CD4-positive, alpha-beta T cell (primary cell): ENCODE measurements at regions not wholly inside any gene's neighbourhood (a gene's known extent, or its start where the extent isn't known, plus 50 kb on each side); places are given as distances from the start of the nearest gene placed in this dataset.
"Not testable (repeated sequence)": the region's sequence is repeated elsewhere in the genome, so short reads cannot be mapped to it uniquely, and the experiment has no call there.

Experiments used
- ATAC-seq: fragments of 200-7000 bp; cut with Tn5 transposase; one replicate; pipeline ENCODE4 v1.10.0; 2022; ENCODE audit warnings: mild to moderate bottlenecking; ENCODE audit not compliant: poor library complexity
- CTCF ChIA-PET: fragments of 350-600 bp; sonication (Branson Sonifier 250); formaldehyde crosslinking; loops from one replicate; lab custom pipeline; 2021; ENCODE audit warnings: antibody characterized with exemption, inconsistent platforms; lab: Charles Lee
- POLR2A ChIA-PET: fragments of 350-600 bp; sonication (Branson Sonifier 250); formaldehyde crosslinking; loops from one replicate; lab custom pipeline; 2021; ENCODE audit warnings: antibody characterized with exemption, inconsistent platforms; lab: Charles Lee
- DNase-seq, 14 experiments: peaks; one replicate each; pipeline ENCODE4 v3.0.0-alpha.2; 2013 to 2020; ENCODE audit warnings: mixed read lengths in 2 of 14
- H3K27ac ChIP-seq, 2 donors: one replicate each; pipeline versions ENCODE4 v1.5.1 to v1.7.0; 2013; ENCODE audit warnings: low read length in 2 of 2, low read depth in 1 of 2, mild to moderate bottlenecking in 1 of 2
- H3K27me3 ChIP-seq, 2 experiments: 1 replicate in 1 of 2; 2 replicates in 1 of 2; pipeline versions ENCODE4 v1.6.1 to v1.7.0; 2013; ENCODE audit warnings: low read length in 2 of 2, control low read depth in 1 of 2, mild to moderate bottlenecking in 1 of 2, moderate library complexity in 1 of 2; ENCODE audit not compliant: insufficient read depth in 2 of 2, control insufficient read depth in 1 of 2
- H3K36me3 ChIP-seq: one replicate; pipeline ENCODE4 v1.6.1; 2013; ENCODE audit warnings: low read length, control low read depth; ENCODE audit not compliant: insufficient read depth
- H3K4me1 ChIP-seq: one replicate; pipeline ENCODE4 v1.6.1; 2013; ENCODE audit warnings: low read length, control low read depth; ENCODE audit not compliant: insufficient read depth
- H3K4me3 ChIP-seq: one replicate; pipeline ENCODE4 v1.5.1; 2013; ENCODE audit warnings: mild to moderate bottlenecking, low read length, moderate library complexity
- H3K9me3 ChIP-seq, 2 experiments: 1 replicate in 1 of 2; 2 replicates in 1 of 2; pipeline versions ENCODE4 v1.6.1 to v1.7.0; 2013; ENCODE audit warnings: low read length in 2 of 2, mild to moderate bottlenecking in 2 of 2, control low read depth in 1 of 2, moderate library complexity in 1 of 2; ENCODE audit not compliant: control insufficient read depth in 1 of 2, insufficient read depth in 1 of 2
- H3K27ac Mint-ChIP-seq: one replicate; pipeline ENCODE4 v1.8.0; 2020; ENCODE audit warnings: mixed read lengths
- H3K27me3 Mint-ChIP-seq: one replicate; pipeline ENCODE4 v1.8.0; 2021; ENCODE audit warnings: mixed read lengths
- H3K36me3 Mint-ChIP-seq: one replicate; pipeline ENCODE4 v1.8.0; 2021; ENCODE audit warnings: low read depth, mixed read lengths
- H3K4me1 Mint-ChIP-seq: one replicate; pipeline ENCODE4 v1.8.0; 2021; ENCODE audit warnings: low read depth, mixed read lengths
- H3K4me3 Mint-ChIP-seq: one replicate; pipeline ENCODE4 v1.8.0; 2020; ENCODE audit warnings: mild to moderate bottlenecking, mixed read lengths
- H3K9me3 Mint-ChIP-seq: one replicate; pipeline ENCODE4 v1.8.0; 2020; ENCODE audit warnings: mixed read lengths
- intact Hi-C, 2 experiments: fragments of 100-400 bp; cut with DNase I in 1 of 2; cut with micrococcal nuclease in 1 of 2; formaldehyde crosslinking; loops; one replicate each; pipeline versions ENCODE4 v1.15.1 to v1.9.0; 2023 to 2025; cut with DNase I, micrococcal nuclease
- TF ChIP-seq, protein P1 (sequence below): fragments of 200-600 bp; IDR thresholded peaks from one replicate; pipeline ENCODE4 v1.8.0; 2022; ENCODE audit warnings: antibody characterized with exemption, mild to moderate bottlenecking

DNA sequence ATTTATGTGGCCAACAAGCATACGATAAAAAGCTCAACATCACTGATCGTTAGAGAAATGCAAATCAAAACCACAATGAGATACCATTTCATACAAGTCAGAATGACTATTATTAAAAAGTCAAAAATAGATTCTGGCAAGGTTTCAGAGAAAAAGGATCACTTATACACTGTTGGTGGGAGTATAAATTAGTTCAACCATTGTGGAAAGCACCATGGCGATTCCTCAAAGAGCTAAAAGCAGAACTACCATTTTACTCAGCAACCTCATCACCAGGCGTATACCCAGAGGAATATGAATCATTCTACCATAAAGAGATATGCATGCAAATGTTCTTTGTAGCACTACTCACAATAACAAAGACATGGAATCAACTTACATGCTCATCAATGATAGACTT, 478.7 kb upstream of the GALNTL6 start:
- H3K36me3 ChIP-seq = no peaks in the 10 kb centered on the region
- no peaks in the 10 kb centered on the region for H3K27me3 ChIP-seq
- Mint-ChIP-seq H3K36me3 (no peaks in the 10 kb centered on the region), H3K27me3 (no peaks in the 10 kb centered on the region), H3K4me3 (no peak overlapping the region), H3K4me1 (no peaks in the 10 kb centered on the region), H3K27ac (no peak overlapping the region), H3K9me3 (peaks cover 7% of the 10 kb centered on the region)
- H3K9me3 ChIP-seq = peaks cover 0 to 4% of the 10 kb centered on the region in 2 experiments
- H3K4me1 ChIP-seq = no peaks in the 10 kb centered on the region
- ATAC-seq (no peak), DNase-seq (no peak)
- TF ChIP-seq, protein P1, sequence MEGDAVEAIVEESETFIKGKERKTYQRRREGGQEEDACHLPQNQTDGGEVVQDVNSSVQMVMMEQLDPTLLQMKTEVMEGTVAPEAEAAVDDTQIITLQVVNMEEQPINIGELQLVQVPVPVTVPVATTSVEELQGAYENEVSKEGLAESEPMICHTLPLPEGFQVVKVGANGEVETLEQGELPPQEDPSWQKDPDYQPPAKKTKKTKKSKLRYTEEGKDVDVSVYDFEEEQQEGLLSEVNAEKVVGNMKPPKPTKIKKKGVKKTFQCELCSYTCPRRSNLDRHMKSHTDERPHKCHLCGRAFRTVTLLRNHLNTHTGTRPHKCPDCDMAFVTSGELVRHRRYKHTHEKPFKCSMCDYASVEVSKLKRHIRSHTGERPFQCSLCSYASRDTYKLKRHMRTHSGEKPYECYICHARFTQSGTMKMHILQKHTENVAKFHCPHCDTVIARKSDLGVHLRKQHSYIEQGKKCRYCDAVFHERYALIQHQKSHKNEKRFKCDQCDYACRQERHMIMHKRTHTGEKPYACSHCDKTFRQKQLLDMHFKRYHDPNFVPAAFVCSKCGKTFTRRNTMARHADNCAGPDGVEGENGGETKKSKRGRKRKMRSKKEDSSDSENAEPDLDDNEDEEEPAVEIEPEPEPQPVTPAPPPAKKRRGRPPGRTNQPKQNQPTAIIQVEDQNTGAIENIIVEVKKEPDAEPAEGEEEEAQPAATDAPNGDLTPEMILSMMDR = no peak
- no peak overlapping the region for H3K27ac ChIP-seq
- H3K4me3 ChIP-seq = no peak overlapping the region
- POLR2A ChIA-PET = no interaction called here
- intact Hi-C loops = no loop called here
- CTCF ChIA-PET = no interaction called here

DNA sequence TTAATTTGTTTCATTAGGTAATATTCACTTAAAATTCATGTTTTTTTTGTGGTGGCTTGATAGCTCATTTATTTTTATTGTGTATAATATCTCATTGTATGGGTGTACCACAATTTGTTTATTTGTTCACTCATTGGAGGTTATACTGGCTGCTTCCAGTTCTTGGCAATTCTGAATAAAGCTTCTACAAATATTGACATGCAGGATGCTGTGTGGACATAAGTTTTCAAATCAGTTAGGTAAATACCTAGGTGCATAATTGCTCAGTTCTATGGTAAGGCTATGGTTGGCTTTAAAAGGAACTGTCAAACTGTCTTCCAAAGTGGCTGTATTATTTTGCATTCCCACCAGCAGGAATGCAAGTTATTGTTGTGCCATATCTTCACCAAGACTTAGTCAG, 504.5 kb upstream of the GALNTL6 start:
- Histone ChIP-seq H3K9me3 (peaks cover 0 to under 1% of the 10 kb centered on the region in 2 experiments), H3K27me3 (no peaks in the 10 kb centered on the region), H3K4me3 (no peak overlapping the region), H3K36me3 (no peaks in the 10 kb centered on the region), H3K27ac (no peak overlapping the region), H3K4me1 (no peaks in the 10 kb centered on the region)
- no peak overlapping the region for H3K4me3 Mint-ChIP-seq
- ATAC-seq = no peak
- POLR2A ChIA-PET = no interaction called here
- DNase-seq = no peak
- H3K36me3 Mint-ChIP-seq = no peaks in the 10 kb centered on the region
- no peaks in the 10 kb centered on the region for H3K27me3 Mint-ChIP-seq
- H3K4me1 Mint-ChIP-seq = no peaks in the 10 kb centered on the region
- peaks cover 12% of the 10 kb centered on the region for H3K9me3 Mint-ChIP-seq
- TF ChIP-seq, protein P1 = no peak
- intact Hi-C loops = no loop called here
- CTCF ChIA-PET = no interaction called here
- H3K27ac Mint-ChIP-seq = no peak overlapping the region

DNA sequence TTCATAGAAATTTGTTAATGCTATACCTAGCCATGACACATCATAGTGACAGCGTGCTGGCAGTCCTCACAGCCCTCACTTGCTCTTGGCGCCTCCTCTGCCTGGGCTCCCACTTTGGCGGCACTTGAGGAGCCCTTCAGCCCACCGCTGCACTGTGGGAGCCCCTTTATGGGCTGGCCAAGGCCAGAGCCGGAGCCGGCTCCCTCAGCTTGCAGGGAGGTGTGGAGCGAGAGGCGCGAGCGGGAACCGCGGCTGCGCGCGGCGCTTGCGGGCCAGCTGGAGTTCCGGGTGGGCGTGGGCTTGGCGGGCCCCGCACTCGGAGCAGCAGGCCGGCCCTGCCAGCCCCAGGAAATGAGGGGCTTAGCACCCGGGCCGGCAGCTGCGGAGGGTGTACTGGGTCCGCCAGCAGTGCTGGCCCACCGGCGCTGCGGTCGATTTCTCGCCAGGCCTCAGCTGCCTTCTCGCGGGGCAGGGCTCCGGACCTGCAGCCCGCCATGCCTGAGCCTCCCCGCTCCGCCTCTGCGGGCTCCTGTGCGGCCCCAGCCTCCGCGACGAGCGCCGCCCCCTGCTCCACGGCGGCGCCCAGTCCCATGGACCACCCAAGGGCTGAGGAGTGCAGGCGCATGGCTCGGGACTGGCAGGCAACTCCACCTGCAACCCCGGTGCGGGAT, 515.0 kb upstream of the GALNTL6 start:
- intact Hi-C loops = not testable (repeated sequence)

More for the DNA sequence above, 515.0 kb upstream of the GALNTL6 start:
- H3K4me1 ChIP-seq, ATAC-seq, H3K36me3 Mint-ChIP-seq, CTCF ChIA-PET, H3K27ac ChIP-seq, H3K27ac Mint-ChIP-seq, H3K27me3 ChIP-seq, POLR2A ChIA-PET, H3K36me3 ChIP-seq, H3K27me3 Mint-ChIP-seq, H3K4me3 Mint-ChIP-seq, H3K4me3 ChIP-seq, H3K4me1 Mint-ChIP-seq: not testable (repeated sequence)
- peaks cover 5 to 12% of the 10 kb centered on the region in 2 experiments for H3K9me3 ChIP-seq
- peak in 1 of 14 experiments; percentile 6 for DNase-seq
- peaks cover 21% of the 10 kb centered on the region for H3K9me3 Mint-ChIP-seq
